Astrocyte (in vitro differentiated cells and primary cell): ENCODE measurements at regions not wholly inside any gene's neighbourhood (a gene's known extent, or its start where the extent isn't known, plus 50 kb on each side); places are given as distances from the start of the nearest gene placed in this dataset.

Source experiments
- EZH2 ChIP-seq: IDR thresholded peaks from 2 replicates; pipeline ENCODE4 v1.6.1; 2012; ENCODE audit warnings: mild to moderate bottlenecking, low read length, inconsistent platforms; ENCODE audit not compliant: insufficient read depth
- TF ChIP-seq, protein P1 (sequence below): IDR thresholded peaks from 2 replicates; pipeline ENCODE4 v1.5.1; 2011; ENCODE audit warnings: low read depth, mild to moderate bottlenecking, inconsistent platforms, low read length, moderate library complexity; ENCODE audit not compliant: insufficient read depth

- TF ChIP-seq, protein P1, sequence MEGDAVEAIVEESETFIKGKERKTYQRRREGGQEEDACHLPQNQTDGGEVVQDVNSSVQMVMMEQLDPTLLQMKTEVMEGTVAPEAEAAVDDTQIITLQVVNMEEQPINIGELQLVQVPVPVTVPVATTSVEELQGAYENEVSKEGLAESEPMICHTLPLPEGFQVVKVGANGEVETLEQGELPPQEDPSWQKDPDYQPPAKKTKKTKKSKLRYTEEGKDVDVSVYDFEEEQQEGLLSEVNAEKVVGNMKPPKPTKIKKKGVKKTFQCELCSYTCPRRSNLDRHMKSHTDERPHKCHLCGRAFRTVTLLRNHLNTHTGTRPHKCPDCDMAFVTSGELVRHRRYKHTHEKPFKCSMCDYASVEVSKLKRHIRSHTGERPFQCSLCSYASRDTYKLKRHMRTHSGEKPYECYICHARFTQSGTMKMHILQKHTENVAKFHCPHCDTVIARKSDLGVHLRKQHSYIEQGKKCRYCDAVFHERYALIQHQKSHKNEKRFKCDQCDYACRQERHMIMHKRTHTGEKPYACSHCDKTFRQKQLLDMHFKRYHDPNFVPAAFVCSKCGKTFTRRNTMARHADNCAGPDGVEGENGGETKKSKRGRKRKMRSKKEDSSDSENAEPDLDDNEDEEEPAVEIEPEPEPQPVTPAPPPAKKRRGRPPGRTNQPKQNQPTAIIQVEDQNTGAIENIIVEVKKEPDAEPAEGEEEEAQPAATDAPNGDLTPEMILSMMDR = no peak
- no peak for TF ChIP-seq EZH2
Measured at GRCh38 chr5:169471021-169471420, 112.6 kb upstream of the SPDL1 start.
